HG03066 (cell line): ENCODE measurements at regions not wholly inside any gene's neighbourhood (a gene's known extent, or its start where the extent isn't known, plus 50 kb on each side); places are given as distances from the start of the nearest gene placed in this dataset.
"Not testable (repeated sequence)": the region's sequence is repeated elsewhere in the genome, so short reads cannot be mapped to it uniquely, and the experiment has no call there.

Source experiments
- ATAC-seq: cut with Tn5 transposase; IDR thresholded peaks from one replicate; pipeline ENCODE4 v1.9.1; 2021; ENCODE audit warnings: low read depth; ENCODE audit not compliant: unreplicated experiment

- ATAC-seq = no peak
These were observed 332.7 kb upstream of the MAGI2 start for GRCh38 chr7:79786187-79786586.

DNA sequence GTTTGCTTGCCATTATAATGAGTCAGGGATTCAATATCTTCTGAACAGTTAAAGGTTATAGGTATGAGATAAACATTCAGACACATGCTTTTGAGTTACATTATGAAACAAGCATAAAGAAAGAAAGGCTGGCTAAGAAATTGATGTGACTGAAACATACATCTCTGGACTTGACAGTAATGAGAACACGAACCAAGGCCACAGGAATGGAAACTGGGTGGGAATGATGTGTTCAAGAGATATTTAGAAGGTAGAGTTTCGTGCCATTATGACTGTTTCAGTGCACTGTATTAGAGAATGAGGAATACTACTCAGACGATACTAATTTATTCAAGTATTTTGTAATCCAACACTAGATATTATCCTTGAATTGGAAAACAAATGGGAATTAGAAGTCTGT is 332.1 kb upstream of the MAGI2 start:
- no peak for ATAC-seq

- ATAC-seq = no peak
These were observed 329.4 kb upstream of the MAGI2 start for GRCh38 chr7:79782906-79783305.

DNA sequence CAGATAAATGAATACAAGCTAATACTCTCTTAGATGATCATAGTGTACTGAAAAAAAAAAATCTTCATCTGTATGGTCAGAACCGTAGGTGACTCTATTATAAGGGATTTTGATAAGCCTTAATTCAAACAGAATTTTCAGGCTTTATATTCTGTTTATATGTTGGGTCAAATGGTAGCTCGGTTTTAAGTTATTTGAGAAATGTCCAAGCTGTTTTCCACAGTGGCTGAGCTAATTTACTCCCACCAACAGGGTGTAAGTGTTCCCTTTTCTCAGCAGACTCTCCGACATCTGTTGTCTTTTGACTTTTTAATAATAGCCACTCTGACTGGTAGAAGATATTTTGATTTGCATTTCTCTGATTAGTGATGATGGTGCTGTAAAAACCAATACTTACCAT is 328.8 kb upstream of the MAGI2 start:
- ATAC-seq = no peak

- no peak for ATAC-seq
These were observed 328.2 kb upstream of the MAGI2 start for GRCh38 chr7:79781716-79782115.

GRCh38 chr7:79778786-79779770 is 325.6 kb upstream of the MAGI2 start:
- ATAC-seq = no peak

DNA sequence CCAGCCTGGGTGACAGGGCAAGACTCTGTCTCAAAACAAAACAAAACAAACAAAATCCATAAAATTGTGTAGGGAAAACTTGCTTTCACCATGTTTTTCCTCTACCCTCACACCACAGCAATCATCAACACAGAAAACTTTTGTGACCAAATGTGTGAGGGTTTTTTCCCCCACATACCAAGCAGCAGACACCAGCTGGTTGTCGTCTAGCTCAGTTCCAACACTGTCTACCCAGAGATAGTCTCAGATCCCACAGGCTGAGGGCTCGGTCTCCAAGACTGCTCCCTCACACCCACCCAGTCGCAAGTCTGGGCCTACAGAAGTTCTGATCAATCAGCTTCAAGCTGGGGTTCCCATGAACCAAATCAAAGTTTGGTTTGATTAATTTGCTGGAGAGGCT is 322.4 kb upstream of the MAGI2 start:
- ATAC-seq = no peak

GRCh38 chr7:79774150-79774549 is 320.7 kb upstream of the MAGI2 start:
- ATAC-seq = no peak

DNA sequence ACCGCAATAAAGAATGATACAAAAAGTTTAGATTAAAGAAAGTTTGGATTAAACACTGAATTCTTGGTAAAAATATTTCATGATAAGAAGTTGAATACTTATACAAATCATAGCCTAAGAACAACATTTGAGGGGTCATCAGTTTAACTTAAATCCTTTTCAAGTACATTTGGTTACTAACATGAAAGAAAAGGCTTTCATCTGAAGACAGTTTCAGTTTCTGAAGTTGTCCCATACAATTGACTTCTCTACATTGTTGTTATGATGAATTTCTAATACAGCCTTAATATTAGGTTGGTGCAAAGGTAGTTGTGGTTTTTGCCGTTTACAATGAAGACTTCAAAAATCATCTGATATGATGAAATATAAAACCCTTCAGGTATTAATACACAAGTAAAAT is 317.5 kb upstream of the MAGI2 start:
- ATAC-seq = no peak

DNA sequence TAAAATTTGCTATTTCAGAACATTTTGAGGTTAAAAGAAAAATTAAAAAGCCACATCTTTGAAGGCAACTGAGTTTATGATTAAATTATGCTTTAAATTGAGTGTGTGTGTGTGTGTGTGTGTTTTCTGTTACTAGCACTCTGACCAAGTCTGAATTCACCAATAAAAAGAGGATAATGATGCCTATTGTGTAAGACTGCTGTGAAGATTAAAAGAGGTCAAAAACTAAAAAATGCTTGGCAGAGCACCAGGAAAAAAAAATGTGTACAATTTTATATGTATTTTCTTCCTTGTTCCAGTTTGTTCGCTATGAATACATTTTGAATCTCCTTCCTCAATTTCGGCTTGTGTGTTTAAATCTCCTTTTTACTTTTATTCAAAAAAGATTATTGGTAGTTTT is 316.6 kb upstream of the MAGI2 start:
- no peak for ATAC-seq

DNA sequence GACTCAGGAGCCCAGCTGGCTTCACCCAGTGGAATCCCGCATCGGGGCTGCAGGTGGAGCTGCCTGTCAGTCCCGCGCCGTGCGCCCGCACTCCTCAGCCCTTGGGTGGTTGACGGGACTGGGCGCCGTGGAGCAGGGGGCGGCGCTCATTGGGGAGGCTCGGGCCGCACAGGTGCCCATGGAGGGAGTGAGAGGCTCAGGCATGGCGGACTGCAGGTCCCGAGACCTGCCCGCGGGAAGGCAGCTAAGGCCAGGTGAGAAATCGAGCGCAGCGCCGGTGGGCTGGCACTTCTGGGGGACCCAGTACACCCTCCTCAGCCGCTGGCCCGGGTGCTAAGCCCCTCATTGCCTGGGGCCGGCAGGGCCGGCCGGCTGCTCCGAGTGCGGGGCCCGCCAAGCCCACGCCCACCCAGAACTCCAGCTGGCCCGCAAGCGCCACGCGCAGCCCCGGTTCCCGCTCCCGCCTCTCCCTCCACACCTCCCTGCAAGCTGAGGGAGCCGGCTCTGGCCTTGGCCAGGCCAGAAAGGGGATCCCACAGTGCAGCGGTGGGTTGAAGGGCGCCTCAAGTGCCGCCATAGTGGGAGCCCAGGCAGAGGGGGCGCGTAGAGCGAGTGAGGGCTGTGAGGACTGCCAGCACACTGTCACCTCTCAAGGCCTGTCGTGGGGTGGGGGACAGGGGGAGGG is 314.6 kb upstream of the MAGI2 start:
- not testable (repeated sequence) for ATAC-seq

DNA sequence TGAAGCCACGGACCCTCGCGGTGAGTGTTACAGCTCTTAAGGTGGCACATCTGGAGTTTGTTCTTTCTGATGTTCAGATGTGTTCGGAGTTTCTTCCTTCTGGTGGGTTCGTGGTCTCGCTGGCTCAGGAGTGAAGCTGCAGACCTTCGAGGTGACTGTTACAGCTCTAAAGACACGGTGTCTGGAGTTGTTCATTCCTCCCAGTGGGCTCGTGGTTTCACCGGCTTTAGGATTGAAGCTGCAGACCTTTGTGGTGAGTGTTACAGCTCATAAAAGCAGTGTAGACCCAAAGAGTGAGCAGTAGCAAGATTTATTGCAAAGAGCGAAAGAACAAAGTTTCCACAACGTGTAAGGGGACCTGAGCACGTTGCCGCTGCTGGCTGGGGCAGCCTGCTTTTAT is 313.7 kb upstream of the MAGI2 start:
- not testable (repeated sequence) for ATAC-seq

DNA sequence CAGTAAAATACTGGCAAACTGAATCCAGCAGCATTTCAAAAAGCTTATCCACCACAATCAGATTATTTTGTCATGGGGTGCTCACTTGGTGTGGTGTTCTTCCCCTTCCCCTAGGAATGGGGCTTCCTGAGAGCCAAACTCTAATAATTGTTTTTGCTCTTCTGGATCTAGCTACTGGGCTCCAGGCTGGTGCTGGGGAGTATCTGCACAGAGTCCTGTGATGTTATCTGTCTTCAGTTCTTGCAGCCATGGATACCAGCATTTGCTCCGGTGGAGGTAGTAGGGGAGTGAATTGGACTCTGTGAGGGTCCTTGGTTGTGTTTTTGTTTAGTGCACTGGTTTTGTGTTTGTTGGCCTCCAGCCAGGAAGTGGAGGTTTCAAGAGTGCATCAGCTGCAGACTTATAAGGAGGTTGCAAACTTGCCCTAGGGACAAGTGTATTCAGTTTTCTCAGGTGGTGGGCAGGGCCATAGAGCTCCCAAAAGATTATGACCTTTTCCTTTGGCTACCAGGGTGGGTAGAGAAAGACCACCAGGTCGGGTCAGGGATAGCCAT is 308.5 kb upstream of the MAGI2 start:
- ATAC-seq = no peak

DNA sequence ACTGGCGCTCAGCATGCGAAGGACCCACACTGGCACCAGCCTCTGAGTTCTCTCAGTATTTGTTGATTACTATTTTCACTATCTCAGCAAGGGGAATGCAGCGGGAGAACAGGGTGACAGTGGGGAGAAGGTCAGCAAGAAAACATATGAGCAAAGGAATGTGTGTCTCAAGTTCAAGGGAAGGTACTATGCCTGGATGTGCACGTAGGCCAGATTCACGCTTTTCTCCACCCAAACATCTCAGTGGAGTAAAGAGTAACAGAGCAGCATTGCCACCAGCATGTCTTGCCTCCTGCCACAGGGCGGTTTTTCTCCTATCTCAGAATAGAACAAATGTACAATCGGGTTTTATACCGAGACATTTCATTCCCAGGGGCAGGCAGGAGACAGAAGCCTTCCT is 297.5 kb upstream of the MAGI2 start:
- not testable (repeated sequence) for ATAC-seq

- ATAC-seq = no peak
These were observed 296.4 kb upstream of the MAGI2 start for GRCh38 chr7:79749856-79750255.

GRCh38 chr7:79741684-79742083 is 288.2 kb upstream of the MAGI2 start:
- ATAC-seq = no peak

- ATAC-seq = no peak
These were observed 286.6 kb upstream of the MAGI2 start for GRCh38 chr7:79740076-79740475.

GRCh38 chr7:79739036-79739709 is 285.7 kb upstream of the MAGI2 start:
- not testable (repeated sequence) for ATAC-seq

DNA sequence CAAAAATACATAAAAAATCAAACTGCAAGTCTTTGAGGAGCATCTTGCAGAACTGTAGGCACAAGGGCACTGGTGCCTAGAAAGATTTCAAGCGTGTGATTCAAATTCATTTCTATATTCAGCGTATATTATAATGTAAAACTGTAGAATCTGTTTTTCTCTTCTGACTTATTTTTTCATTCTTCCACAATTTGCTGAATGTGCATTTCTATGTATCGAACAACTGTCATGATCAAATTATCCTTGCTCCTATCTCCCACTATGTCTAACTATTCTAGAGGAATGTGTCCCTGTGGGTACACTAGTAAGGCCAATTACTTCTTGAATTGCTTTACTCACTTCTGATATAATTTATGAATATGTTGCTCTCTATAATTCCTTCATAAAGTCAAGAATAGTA is 283.0 kb upstream of the MAGI2 start:
- ATAC-seq = no peak

DNA sequence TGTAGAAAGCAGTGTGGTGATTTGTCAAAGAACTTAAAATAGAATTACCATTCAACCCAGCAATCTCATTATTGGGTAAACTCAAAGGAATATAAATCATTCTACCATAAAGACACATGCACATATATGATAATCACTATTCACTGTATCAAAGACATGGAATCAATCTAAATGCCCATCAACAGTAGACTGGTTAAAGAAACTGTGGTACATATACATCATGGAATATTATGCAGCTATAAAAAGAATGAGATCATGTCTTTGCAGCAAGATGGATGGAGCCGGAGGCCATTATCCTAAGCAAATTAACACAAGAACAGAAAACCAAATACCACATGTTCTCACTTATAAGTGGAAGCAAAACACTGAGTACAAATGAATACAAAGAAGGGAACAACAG is 281.5 kb upstream of the MAGI2 start:
- no peak for ATAC-seq

- no peak for ATAC-seq
These were observed 280.7 kb upstream of the MAGI2 start for GRCh38 chr7:79734181-79734580.
